ENCODE measurements at regions not wholly inside any gene's neighbourhood (a gene's known extent, or its start where the extent isn't known, plus 50 kb on each side); places are given as distances from the start of the nearest gene placed in this dataset.

- TF ChIP-seq, protein P1, sequence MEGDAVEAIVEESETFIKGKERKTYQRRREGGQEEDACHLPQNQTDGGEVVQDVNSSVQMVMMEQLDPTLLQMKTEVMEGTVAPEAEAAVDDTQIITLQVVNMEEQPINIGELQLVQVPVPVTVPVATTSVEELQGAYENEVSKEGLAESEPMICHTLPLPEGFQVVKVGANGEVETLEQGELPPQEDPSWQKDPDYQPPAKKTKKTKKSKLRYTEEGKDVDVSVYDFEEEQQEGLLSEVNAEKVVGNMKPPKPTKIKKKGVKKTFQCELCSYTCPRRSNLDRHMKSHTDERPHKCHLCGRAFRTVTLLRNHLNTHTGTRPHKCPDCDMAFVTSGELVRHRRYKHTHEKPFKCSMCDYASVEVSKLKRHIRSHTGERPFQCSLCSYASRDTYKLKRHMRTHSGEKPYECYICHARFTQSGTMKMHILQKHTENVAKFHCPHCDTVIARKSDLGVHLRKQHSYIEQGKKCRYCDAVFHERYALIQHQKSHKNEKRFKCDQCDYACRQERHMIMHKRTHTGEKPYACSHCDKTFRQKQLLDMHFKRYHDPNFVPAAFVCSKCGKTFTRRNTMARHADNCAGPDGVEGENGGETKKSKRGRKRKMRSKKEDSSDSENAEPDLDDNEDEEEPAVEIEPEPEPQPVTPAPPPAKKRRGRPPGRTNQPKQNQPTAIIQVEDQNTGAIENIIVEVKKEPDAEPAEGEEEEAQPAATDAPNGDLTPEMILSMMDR (conservative IDR thresholded peaks at IDR 0.05): no peak
- H3K4me1 Mint-ChIP-seq (ENCODE audit: unreplicated experiment): no peaks in the 10 kb centered on the region
- no peaks in the 10 kb centered on the region for H3K36me3 Mint-ChIP-seq
- H3K4me3 Mint-ChIP-seq: no peak overlapping the region
- H3K27me3 Mint-ChIP-seq: no peaks in the 10 kb centered on the region
- H3K9me3 Mint-ChIP-seq: no peaks in the 10 kb centered on the region
- no peak overlapping the region for H3K27ac Mint-ChIP-seq
- no peak for DNase-seq (ENCODE audit: extremely low spot score, unreplicated experiment)
Observed at GRCh38 chr4:104205116-104205515, 289.6 kb downstream of the CXXC4 start.

GRCh38 chr4:104188301-104188700 is 306.4 kb downstream of the CXXC4 start:
- TF ChIP-seq, protein P1 (conservative IDR thresholded peaks at IDR 0.05): no peak
- Mint-ChIP-seq H3K9me3 (peaks cover 5% of the 10 kb centered on the region), H3K4me3 (no peak overlapping the region), H3K36me3 (no peaks in the 10 kb centered on the region), H3K27me3 (no peaks in the 10 kb centered on the region), H3K27ac (no peak overlapping the region), H3K4me1 (ENCODE audit: unreplicated experiment) (no peaks in the 10 kb centered on the region)
- no peak for DNase-seq (ENCODE audit: extremely low spot score, unreplicated experiment)

DNA sequence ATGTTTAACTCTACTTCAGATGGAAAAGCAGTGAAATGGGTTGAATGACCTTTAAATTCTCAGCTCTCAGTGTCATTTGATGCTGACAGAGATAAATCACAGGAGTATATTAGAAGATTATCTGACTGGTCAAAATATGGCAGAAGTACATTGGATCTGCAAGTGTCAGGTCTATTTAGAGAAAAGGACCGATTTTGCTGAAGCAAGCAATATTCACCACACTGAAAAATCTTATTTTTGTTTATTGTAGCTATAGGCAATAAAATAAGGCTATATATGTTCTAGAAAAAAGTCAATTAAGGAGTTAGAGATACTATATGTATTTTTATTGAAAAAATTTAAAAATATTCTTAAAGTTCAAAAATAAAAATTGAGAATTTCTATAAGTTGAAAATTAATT is 325.3 kb downstream of the CXXC4 start:
- TF ChIP-seq, protein P1 (conservative IDR thresholded peaks at IDR 0.05): no peak

GRCh38 chr4:104166749-104167148 is 327.9 kb downstream of the CXXC4 start:
- Mint-ChIP-seq H3K27me3 (no peaks in the 10 kb centered on the region), H3K27ac (no peak overlapping the region), H3K36me3 (no peaks in the 10 kb centered on the region), H3K4me1 (ENCODE audit: unreplicated experiment) (no peaks in the 10 kb centered on the region), H3K4me3 (no peak overlapping the region), H3K9me3 (no peaks in the 10 kb centered on the region)
- TF ChIP-seq, protein P1 (conservative IDR thresholded peaks at IDR 0.05): no peak
- DNase-seq (ENCODE audit: extremely low spot score, unreplicated experiment): no peak

More for the DNA sequence above, 325.3 kb downstream of the CXXC4 start:
- Mint-ChIP-seq H3K4me3 (no peak overlapping the region), H3K27me3 (no peaks in the 10 kb centered on the region), H3K9me3 (no peaks in the 10 kb centered on the region), H3K4me1 (ENCODE audit: unreplicated experiment) (no peaks in the 10 kb centered on the region), H3K36me3 (no peaks in the 10 kb centered on the region), H3K27ac (no peak overlapping the region)
- no peak for DNase-seq (ENCODE audit: extremely low spot score, unreplicated experiment)

GRCh38 chr4:104163820-104164219 is 330.9 kb downstream of the CXXC4 start:
- H3K4me3 Mint-ChIP-seq: no peak overlapping the region
- TF ChIP-seq, protein P1 (conservative IDR thresholded peaks at IDR 0.05): no peak
- H3K36me3 Mint-ChIP-seq: no peaks in the 10 kb centered on the region
- no peaks in the 10 kb centered on the region for H3K9me3 Mint-ChIP-seq
- H3K27me3 Mint-ChIP-seq: no peaks in the 10 kb centered on the region
- DNase-seq (ENCODE audit: extremely low spot score, unreplicated experiment): no peak
- H3K27ac Mint-ChIP-seq: no peak overlapping the region
- H3K4me1 Mint-ChIP-seq (ENCODE audit: unreplicated experiment): no peaks in the 10 kb centered on the region

DNA sequence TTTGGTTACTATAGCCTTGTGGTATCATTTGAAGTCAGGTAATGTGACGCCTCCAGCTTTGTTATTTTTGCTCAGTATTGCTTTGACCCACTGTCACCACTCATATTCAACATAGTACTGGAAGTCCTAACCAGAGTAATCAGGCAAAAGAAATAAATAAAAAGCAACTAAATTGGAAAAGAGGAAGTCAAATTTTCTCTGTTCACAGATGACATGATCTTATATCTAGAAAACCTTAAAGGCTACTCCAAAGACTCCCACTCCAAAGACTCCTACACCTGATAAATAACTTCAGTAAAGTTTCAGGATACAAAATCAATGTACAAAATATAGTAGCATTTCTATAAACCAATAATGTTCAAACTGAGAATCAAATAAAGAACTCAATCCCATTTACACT is 348.6 kb downstream of the CXXC4 start:
- TF ChIP-seq, protein P1 (conservative IDR thresholded peaks at IDR 0.05): no peak
- H3K27me3 Mint-ChIP-seq: no peaks in the 10 kb centered on the region

More for the DNA sequence above, 348.6 kb downstream of the CXXC4 start:
- no peak overlapping the region for H3K4me3 Mint-ChIP-seq
- no peaks in the 10 kb centered on the region for H3K36me3 Mint-ChIP-seq
- no peak for DNase-seq (ENCODE audit: extremely low spot score, unreplicated experiment)
- H3K27ac Mint-ChIP-seq: no peak overlapping the region
- no peaks in the 10 kb centered on the region for H3K9me3 Mint-ChIP-seq
- H3K4me1 Mint-ChIP-seq (ENCODE audit: unreplicated experiment): no peaks in the 10 kb centered on the region
